ENCODE measurements at regions not wholly inside any gene's neighbourhood (a gene's known extent, or its start where the extent isn't known, plus 50 kb on each side); places are given as distances from the start of the nearest gene placed in this dataset.

DNA sequence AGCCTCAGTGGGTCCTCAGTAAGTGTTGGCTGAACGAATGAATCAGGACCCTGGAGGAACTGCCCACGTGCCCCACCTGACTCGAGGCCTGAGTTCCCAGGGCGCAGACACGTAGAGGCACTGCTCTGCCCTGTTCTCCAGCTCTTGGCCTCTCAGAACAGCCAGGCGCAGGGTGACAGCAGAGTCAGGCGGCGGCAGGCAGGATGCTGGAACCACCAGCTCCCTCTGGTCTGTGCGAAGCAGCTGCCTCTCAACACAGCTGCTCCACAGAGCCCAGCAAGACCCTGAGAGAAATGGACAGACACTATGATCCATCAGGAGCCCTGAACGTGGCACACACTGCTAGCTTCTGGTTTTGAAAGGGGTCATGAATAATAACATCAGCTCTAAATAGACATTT lies 53.1 kb upstream of the BCO1 start:
- DNase-seq: no peak

DNA sequence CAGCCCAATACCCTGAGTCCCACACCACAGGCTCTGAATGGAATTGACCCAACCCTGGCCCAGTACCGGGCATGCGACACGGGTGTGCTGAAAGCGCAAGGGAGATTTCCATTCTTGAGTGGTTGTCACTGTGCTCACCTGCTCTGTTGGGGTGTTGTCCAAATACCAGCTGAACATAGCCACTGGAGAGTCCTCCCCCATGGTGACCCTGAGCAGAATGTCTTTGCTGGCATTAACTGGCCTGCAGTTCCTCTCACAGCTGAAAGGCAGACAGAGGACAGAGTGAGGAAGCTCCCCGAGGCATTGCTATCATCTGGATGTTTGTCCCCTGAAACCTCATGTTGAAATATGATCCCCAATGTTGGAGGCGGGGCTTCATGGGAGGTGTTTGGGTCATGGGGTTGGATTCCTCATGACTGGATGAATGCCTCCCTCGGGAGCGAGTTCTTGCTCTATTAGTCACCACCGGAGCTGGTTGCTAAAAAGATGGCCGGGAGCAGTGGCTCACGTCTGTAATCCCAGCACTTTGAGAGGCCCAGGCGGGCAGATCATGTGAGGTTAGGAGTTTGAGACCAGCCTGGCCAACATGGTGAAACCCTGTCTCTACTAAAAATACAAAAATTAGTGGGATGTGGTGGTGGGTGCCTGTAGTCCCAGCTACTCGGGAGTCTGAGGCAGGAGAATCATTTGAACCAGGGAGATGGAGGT lies 57.3 kb upstream of the BCO1 start:
- no peak for DNase-seq

DNA sequence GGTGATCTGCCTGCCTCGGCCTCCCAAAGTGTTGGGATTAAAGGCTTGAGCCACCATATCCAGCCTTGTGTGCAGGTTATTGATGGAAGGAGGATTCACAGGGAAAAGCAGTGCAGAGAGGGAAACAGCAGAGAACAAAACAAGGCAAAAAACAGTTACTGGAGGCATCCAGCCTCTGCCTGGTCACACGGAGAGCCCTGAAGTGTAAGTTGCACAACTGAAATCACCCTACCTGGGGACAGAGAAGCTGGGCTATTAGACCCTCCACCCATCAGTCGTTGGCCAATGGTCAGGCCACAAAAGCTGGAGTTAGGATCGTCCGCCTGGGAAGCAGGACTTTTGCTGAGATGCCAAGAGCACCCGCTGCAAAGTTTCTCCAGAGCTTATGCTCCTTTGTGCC lies 57.9 kb upstream of the BCO1 start:
- DNase-seq: no peak

DNA sequence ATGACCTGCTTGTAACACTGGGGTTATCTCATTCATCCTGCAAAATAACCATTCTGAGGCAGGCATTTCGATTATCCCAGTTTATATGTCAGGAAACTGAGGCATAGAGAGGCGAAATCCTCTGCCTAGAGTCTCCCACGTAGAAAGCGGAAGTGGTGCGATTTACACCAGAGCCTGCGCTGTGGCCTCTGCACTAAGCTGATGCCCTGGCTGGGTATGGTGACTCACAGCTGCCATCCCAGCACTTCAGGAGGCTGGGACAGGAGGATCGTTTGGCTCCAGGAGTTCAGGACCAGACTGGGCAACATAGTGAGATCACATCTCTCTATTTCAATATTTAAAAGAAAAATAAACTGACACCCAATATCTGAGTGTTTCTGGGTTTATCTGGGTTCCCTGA lies 59.3 kb upstream of the BCO1 start:
- no peak for DNase-seq

DNA sequence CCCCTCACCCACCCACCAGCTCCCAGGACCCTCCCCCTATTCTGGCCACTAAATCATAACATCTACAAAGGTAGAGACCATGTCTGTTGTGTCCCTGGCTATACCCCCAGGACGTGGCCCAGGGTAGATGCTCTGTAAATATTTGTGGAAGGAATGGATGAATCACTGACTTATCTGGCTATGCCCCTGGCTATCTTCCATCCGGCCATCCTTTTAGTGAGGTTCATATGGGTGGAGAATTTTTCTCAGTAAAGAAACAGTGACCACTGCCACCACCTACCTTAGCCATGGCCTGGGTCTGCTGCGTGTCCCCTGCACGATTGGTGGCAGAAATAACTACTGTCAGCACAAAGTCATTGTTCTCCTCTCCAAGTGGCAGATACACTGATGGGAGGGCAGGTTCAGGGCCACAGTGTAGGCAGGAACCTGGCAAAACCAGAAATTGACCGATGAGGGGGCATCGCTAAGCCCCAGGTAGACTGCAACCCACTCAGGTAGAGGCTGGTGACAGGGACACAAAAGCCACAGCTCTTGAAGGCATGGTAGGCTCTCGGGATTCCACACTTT lies 63.1 kb upstream of the BCO1 start:
- DNase-seq: no peak

DNA sequence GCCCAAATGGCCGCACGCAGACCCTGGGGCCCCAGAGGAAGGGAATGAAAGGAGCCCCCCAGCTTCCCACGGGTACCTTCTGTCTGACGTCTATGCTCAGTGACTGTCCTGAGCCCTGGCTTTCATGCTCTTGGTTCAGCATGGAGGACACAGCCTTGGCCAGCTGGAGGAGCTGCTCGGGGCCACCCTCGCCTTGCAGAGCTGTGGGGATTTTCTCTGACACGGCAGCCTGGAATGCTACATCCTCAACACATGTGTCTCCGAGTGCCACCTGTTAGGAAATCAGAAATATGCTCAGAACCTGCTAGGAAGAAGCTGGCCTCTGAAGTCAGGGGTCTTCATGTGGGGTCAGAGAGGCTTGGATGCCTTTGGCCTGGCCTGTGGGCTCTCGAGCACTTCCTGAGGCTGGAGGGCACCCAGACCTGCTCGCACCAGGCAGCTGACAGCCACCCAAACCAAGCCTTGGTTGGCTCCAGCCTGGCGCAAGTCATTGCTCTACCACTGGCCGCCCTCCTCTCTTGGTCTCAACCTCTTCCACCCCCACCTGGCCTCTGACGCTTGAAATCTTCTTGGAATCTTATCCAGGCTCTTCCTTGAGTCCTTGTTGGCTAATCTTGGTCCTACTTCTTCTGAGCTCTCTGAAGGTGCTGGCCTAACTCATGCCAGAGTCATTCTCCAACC lies 63.7 kb upstream of the BCO1 start:
- no peak for DNase-seq

DNA sequence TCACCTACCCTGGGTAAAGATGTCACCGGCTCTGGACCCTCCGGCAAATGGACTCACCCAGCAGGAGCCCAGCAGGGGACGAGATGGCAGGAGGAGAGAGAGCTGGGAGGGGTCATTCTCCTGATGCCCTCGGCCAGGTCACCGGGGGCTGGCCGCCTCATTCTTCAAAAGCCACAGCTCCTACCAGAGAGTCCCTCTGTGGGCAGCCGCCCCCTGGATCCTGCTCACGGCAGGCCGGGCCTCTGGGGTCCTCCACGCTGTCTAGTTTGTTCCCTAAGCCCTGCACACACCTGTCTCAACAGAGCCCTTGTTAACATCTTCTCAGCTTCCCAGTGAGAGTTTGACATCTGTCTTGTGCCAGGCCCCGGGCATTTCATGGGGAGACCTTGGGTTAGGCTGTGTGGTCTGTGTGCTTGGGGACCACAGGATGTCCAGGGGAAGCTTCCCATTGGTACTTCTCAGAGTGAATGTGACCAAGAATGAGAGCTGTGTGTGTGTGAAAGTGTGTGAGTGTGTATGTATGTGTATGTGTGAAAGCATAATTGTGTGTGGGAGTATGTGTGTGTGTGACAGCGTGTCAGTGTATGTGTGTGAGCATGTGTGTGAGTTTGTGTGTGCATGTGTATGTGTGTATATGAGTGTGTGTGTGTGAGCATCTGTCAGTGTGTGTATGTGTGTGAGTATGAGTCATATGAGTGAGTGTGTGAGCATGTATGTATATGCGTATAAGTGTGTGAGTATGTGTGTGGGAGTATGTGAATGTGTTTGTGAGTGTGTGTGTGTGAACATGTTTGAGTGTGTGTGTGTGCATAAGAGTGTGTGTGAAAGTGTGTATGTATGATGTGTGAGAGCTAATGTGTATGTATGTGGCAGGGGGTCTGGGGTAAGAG lies 65.5 kb upstream of the BCO1 start:
- no peak for DNase-seq

DNA sequence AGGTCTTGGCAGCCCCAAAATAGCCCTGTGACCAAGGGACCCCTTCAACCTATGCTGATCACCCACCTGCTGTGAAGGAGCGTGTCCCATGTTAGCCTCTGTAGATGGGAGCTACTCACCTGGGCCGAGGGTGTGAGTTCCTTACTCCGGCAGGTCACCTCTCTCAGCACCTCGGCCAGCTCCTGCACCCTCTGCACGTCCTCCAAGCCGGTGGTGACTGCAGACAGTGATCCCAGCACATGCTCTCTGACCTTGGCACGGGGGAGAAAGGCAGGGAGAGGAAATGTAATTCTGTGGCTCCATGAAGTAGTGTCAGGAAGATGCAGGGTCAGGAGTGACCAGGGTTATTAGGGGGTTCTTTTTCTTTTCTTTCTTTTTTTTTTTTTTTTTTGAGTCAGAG lies 67.7 kb upstream of the BCO1 start:
- DNase-seq: no peak

DNA sequence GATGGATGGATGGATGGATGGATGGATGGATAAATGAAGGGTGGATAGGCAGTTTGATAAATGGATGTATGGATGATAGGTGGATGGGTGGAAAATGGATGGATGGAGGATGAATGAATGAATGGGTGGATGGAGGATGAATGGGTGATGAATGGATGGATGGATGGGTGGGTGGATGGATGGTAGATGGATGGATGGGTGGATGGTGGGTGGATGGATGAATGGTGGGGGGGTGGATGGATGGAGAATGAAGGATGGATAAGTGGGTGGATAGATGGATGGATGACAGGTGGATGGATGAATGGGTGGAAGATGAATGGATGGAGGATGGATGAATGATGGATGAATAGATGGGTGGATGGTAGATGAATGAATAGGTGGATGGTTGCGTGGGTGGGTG lies 70.1 kb upstream of the BCO1 start:
- DNase-seq: no peak

DNA sequence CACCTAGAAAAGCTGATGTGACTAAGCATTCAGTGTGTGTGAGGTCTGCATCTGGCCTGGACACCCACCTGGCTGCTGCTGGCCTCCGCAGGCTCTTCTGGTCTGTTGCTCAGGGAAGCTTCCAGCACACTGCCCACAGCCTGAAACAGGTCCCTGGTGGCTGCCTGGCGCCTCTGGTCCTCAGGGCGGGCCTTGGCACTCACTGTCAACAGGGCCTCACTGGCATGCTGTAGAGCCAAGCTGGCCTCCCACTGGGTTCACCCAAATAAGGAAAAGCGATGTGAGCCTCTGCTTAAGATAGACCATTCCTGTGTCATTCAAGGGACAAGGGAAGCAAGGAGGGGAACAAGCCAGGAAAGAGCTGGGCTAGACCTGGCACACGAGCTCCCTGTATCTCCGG lies 70.6 kb upstream of the BCO1 start:
- DNase-seq: no peak

DNA sequence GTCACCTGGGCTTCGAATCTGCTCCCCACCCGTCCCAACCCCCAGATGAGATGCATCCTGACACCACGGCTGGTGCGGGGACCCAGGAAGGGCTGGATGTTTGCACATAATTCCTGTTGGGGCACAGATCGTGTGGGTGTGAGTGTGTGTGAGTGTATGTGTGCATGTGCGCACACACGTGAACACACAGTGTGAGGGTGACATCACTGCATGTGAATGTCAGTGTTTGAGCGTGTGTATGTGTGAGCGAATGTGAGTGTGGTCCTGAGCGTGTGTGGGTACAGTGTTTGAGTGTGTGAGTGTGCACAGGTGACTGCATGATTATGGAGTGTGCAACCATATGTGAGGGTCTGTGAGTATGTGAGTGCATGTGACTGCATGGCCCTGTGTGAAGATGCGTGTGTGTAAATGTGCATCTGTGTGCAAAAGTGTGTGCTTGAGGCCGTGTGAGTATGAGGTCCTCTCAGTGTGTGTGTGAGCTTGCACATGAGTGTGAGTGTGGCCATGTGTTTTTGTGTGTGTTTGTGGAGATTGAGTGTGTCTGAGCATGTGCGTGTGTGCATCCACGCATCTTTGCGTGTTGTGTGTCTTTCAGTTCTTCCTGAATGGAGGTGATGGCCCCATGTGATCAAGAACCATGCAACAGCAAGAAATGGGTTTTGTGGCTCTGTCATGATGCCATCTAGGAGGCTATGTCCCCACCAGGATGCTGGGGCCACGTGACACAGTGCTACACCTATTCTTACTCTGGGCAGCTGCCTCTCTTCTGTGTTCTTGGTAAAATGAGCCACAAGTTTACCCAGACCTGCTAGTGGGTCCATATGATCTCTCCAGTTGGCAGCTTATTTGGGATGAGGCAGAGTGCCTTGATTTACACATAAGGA lies 70.5 kb upstream of the GCSH start:
- DNase-seq: no peak

DNA sequence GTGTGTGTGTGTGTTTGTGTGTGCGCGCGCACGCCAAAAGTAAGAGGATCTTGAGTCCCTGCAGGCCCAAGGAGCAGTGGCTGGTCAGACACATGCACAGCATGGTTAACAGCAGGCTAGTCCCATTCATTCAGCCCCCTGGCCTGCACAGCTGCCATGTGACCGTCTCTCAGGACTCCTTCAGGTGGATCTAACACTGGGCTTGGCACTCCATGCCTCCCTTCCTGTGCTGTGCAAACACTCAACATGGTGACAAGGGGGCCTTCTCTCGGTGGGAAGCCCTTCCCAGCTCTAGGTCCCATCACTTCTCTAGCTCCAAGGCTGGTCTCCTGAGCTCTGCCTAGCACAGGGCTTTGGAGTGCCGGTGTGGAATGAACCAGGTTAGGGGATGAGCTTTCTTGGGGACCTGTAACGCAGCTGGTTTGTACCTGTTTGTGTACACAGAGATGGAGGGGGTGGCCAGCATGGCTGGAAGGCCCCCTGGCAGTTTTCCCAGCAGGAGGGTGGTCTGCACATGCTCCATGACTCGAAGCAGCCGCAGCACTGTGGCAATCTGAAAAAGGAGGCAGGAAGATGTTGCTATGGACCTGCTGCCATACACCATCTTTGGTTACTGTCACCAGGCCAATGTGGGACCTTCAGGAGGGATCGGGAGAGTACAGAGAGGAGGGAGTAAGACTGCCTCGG lies 69.4 kb upstream of the GCSH start:
- no peak for DNase-seq

DNA sequence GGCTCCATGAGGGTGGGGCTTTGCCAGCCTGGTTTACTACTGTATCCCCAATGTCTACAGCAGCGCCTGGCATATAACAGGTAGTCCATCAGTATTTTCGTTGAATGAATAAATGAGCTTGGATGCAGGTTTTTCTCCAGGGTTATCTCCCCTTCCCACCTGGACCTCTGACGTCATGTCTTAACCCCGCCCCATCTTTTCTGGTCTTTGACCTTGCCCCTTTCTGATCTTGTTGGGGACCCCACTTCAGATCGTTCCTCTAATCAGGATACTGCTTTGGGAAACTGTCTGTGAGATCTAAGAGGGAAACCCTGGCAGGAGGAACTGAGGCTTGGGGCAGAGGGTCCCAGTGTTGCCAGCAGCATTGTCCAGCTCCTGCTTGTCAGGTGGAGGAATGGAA lies 68.8 kb upstream of the GCSH start:
- DNase-seq: no peak

DNA sequence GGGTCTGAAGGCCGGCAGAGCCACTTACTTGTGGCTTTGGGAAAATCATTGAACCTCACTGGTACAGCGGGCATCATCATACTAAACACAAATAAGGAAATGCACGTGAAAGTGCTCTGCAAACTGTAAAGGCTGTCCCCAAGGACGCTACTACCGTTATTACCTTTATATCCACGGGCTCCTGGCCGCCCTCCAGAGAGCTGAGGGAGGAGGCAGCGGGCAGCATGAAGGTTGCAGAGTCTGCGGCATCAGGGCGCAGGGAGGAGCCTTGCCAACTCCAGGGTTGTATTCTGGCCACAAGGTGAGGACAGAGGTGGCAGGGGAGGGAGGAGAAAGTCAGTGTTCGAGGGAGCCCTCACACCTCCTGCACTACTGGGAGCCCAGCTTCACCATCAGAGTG lies 68.3 kb upstream of the GCSH start:
- DNase-seq: peak; percentile 45

DNA sequence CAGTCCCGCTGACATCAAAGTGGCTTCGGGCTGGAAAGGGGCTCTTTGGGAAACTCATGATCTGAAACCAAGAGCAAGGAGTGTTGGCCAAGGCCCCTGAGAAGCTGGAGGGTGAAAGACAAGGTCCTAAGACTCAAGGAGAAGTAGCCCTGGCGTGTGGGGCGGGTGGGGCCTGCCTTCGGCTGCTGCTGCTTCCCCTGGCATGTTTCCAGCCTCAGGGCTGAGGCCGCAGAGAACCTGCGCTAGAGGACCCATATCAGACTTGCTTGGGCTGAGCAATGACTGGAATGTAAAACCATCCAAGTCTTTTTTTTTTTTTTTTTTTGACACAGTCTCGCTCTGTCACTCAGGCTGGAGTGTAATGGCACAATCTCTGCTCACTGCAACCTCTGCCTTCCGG lies 67.5 kb upstream of the GCSH start:
- no peak for DNase-seq

DNA sequence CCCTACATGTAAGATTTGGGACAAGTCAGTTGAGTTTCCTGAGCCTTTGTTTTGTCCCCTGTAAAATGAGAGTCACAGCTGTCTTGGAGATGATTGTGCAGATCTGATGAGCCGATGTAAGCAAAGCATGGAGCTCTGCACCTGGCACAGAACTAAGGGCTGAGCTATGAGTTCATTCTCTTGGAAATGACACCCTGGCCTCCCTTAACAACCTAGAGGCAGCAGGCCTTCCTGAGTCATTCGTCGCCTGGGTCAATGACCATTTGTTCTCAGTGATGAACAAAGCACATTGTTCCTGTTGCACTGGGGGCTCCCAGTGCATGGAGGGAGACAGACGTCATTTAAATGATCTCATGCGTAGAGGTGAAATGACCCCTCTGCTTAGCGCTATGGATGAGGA lies 62.8 kb upstream of the GCSH start:
- no peak for DNase-seq

DNA sequence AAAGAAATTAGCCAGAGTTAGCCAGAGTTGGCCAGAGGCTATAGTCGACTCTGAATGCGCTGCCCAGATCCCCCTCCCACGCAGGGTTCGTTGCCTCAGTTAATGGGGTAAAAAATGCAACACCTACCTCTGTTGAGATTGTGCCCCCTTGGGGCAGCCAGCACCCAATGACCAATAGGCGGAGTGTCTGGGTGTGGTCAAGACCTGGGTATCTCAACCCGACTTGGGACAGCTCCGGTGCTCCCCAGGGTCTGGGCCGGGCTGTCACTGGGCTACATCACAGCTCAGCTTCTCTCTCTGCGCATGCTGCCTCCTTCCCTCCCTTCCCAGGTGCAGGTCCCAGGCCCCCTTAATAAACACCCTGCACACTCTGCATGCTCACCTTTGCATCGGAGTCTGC lies 59.6 kb upstream of the GCSH start:
- no peak for DNase-seq

DNA sequence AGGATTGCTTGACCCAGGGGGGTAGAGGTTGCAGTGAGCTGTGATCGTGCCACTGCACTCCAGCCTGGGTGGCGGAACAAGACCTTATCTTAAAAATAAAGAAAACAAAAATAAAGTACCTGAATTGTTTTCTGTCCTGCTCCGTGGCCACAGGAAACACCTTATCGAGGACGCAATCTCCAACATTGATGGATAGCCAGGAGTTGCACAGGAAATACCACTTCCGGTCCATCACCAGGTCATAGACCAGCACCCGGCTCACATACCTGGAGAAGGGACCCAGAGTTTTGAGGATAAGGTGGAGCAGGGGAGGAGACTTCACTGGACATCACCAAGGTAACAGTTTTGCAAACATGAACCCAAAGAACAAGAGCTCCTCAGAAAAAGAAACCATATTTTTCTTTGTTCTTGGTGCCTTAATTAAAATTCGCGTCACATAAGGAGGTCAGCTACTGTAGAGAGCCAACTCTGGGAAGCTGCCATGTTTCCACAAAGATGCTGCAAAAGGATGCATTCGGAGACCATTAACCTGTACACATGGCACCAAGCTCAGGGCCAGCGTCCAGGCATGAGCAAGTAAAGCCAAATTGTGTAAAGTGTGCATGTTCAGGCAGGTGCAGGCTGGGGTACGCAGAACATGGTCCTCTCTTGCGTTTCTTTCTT lies 55.6 kb upstream of the GCSH start:
- no peak for DNase-seq

DNA sequence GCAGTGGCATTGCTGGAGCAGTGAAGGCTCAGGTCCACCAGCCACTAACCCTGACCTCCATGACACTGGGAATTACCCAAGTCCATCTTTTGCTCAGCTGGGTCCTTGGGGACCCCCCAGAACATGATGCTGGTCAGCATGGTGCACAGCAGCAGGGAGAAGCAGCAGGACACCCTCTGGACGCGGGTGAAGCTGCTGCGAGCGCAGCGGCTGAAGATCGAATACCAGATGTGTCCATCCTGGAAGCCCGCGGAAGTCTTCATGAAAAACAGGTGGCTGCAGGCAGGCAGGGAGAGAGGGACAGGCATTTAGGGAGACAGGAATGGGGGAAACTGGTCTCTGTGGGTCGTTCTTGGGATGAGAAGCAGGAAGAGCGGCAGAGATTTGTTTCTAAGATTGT lies 53.4 kb upstream of the GCSH start:
- no peak for DNase-seq

DNA sequence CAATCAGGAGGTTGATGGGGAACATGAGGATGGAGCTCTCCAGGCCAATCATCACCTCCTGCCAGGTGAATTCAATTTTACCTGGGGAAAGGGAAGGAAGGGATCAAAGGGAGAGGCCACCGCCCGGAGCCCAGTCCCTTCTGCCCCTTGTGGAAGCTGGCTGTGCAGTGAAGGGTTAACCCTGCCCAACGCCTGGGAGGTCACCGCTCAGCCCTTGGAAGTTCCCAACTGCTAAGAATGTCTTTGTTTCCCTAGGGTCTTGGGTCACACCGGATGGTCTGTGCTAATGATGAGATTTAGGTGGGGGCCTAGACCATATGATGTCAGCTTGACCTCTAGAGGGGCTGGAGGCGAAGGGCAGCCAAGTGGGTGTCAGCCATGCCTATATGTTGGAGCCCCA lies 52.1 kb upstream of the GCSH start:
- no peak for DNase-seq
